Stimulated activated naive CD8-positive, alpha-beta T cell treated with anti-CD3 and anti-CD28 coated beads, Interleukin-15, amount 100 ng/mL, for 72 hours (primary cell): ENCODE measurements at regions not wholly inside any gene's neighbourhood (a gene's known extent, or its start where the extent isn't known, plus 50 kb on each side); places are given as distances from the start of the nearest gene placed in this dataset.
"Not testable (repeated sequence)": the region's sequence is repeated elsewhere in the genome, so short reads cannot be mapped to it uniquely, and the experiment has no call there.

Experiments used
- ATAC-seq: fragments of 150-1000 bp; cut with Tn5 transposase; 2 replicates; pipeline ENCODE4 v1.10.0; 2021; ENCODE audit warnings: mild to moderate bottlenecking, moderate library complexity
- DNase-seq, 2 donors: peaks; one replicate each; pipeline ENCODE4 v3.0.0; 2021 to 2022
- H3K27ac Mint-ChIP-seq, 2 donors: one replicate each; pipeline ENCODE4 v1.8.0; 2022; ENCODE audit warnings: mild to moderate bottlenecking in 2 of 2, mixed read lengths in 2 of 2, moderate library complexity in 2 of 2
- H3K27me3 Mint-ChIP-seq: one replicate; pipeline ENCODE4 v1.8.0; 2022; ENCODE audit warnings: mixed read lengths
- H3K4me1 Mint-ChIP-seq: one replicate; pipeline ENCODE4 v1.8.0; 2022; ENCODE audit warnings: mild to moderate bottlenecking, mixed read lengths
- H3K4me3 Mint-ChIP-seq, 2 donors: one replicate each; pipeline ENCODE4 v1.8.0; 2022; ENCODE audit warnings: mild to moderate bottlenecking in 2 of 2, mixed read lengths in 2 of 2, moderate library complexity in 1 of 2
- H3K9me3 Mint-ChIP-seq, 2 donors: one replicate each; pipeline ENCODE4 v1.8.0; 2022; ENCODE audit warnings: mixed read lengths in 2 of 2

- H3K4me1 Mint-ChIP-seq: no peaks in the 10 kb centered on the region
- ATAC-seq (no peak), DNase-seq (no peak)
- no peaks in the 10 kb centered on the region for H3K27me3 Mint-ChIP-seq
- H3K9me3 Mint-ChIP-seq: no peaks in the 10 kb centered on the region
- no peak overlapping the region for H3K4me3 Mint-ChIP-seq
- no peak overlapping the region for H3K27ac Mint-ChIP-seq
These were observed 170.0 kb upstream of the NPY2R start for GRCh38 chr4:155038459-155038858.

- Mint-ChIP-seq H3K27ac (no peak overlapping the region), H3K27me3 (no peaks in the 10 kb centered on the region), H3K9me3 (no peaks in the 10 kb centered on the region), H3K4me3 (no peak overlapping the region), H3K4me1 (no peaks in the 10 kb centered on the region)
- DNase-seq (no peak), ATAC-seq (no peak)
These were observed 169.3 kb upstream of the NPY2R start for GRCh38 chr4:155039162-155039561.

- no peaks in the 10 kb centered on the region for H3K9me3 Mint-ChIP-seq
- ATAC-seq: no peak
- DNase-seq: no peak
- H3K27me3 Mint-ChIP-seq: no peaks in the 10 kb centered on the region
- no peak overlapping the region for H3K4me3 Mint-ChIP-seq
- no peaks in the 10 kb centered on the region for H3K4me1 Mint-ChIP-seq
- no peak overlapping the region for H3K27ac Mint-ChIP-seq
These were observed 168.4 kb upstream of the NPY2R start for GRCh38 chr4:155040031-155040430.

GRCh38 chr4:155042014-155042413, 166.4 kb upstream of the NPY2R start:
- Mint-ChIP-seq H3K4me3 (no peak overlapping the region), H3K4me1 (no peaks in the 10 kb centered on the region), H3K27me3 (no peaks in the 10 kb centered on the region), H3K9me3 (no peaks in the 10 kb centered on the region), H3K27ac (no peak overlapping the region)
- ATAC-seq: no peak
- no peak for DNase-seq

- peaks cover 0 to 11% of the 10 kb centered on the region in 2 donors for H3K9me3 Mint-ChIP-seq
- H3K4me3 Mint-ChIP-seq, DNase-seq, H3K27me3 Mint-ChIP-seq, H3K27ac Mint-ChIP-seq, H3K4me1 Mint-ChIP-seq, ATAC-seq: not testable (repeated sequence)
These were observed 164.2 kb upstream of the NPY2R start for GRCh38 chr4:155044251-155044650.

GRCh38 chr4:155047755-155048154, 160.7 kb upstream of the NPY2R start:
- Mint-ChIP-seq H3K4me1 (no peaks in the 10 kb centered on the region), H3K9me3 (peaks cover 0 to 11% of the 10 kb centered on the region in 2 donors), H3K4me3 (no peak overlapping the region), H3K27ac (no peak overlapping the region), H3K27me3 (no peaks in the 10 kb centered on the region)
- no peak for DNase-seq
- ATAC-seq: no peak

GRCh38 chr4:155054042-155054441, 154.4 kb upstream of the NPY2R start:
- not testable (repeated sequence) for H3K9me3 Mint-ChIP-seq, H3K4me1 Mint-ChIP-seq, H3K27me3 Mint-ChIP-seq, ATAC-seq, H3K27ac Mint-ChIP-seq, DNase-seq, H3K4me3 Mint-ChIP-seq

- Mint-ChIP-seq H3K9me3 (no peaks in the 10 kb centered on the region), H3K4me1 (no peaks in the 10 kb centered on the region), H3K27ac (no peak overlapping the region), H3K27me3 (no peaks in the 10 kb centered on the region), H3K4me3 (no peak overlapping the region)
- ATAC-seq: no peak
- DNase-seq: no peak
These were observed 148.0 kb upstream of the NPY2R start for GRCh38 chr4:155060419-155060818.

- no peaks in the 10 kb centered on the region for H3K27me3 Mint-ChIP-seq
- no peak for ATAC-seq
These were observed 147.6 kb upstream of the NPY2R start for GRCh38 chr4:155060873-155061272.

GRCh38 chr4:155062948-155063347, 145.5 kb upstream of the NPY2R start:
- Mint-ChIP-seq H3K4me3 (no peak overlapping the region), H3K9me3 (no peaks in the 10 kb centered on the region), H3K27ac (no peak overlapping the region), H3K27me3 (no peaks in the 10 kb centered on the region), H3K4me1 (no peaks in the 10 kb centered on the region)
- DNase-seq (no peak), ATAC-seq (no peak)

More at GRCh38 chr4:155060873-155061272, 147.6 kb upstream of the NPY2R start:
- Mint-ChIP-seq H3K4me3 (no peak overlapping the region), H3K4me1 (no peaks in the 10 kb centered on the region), H3K9me3 (no peaks in the 10 kb centered on the region), H3K27ac (no peak overlapping the region)
- DNase-seq: no peak

- not testable (repeated sequence) for H3K4me3 Mint-ChIP-seq, H3K4me1 Mint-ChIP-seq, H3K27me3 Mint-ChIP-seq, H3K27ac Mint-ChIP-seq, ATAC-seq, H3K9me3 Mint-ChIP-seq, DNase-seq
These were observed 143.5 kb upstream of the NPY2R start for GRCh38 chr4:155064934-155065333.

GRCh38 chr4:155066871-155067270, 141.6 kb upstream of the NPY2R start:
- Mint-ChIP-seq H3K4me1 (no peaks in the 10 kb centered on the region), H3K4me3 (no peak overlapping the region), H3K27ac (no peak overlapping the region), H3K27me3 (no peaks in the 10 kb centered on the region), H3K9me3 (no peaks in the 10 kb centered on the region)
- DNase-seq (no peak), ATAC-seq (no peak)

GRCh38 chr4:155071962-155072361, 136.5 kb upstream of the NPY2R start:
- Mint-ChIP-seq H3K27ac (no peak overlapping the region), H3K27me3 (no peaks in the 10 kb centered on the region), H3K4me3 (no peak overlapping the region), H3K9me3 (no peaks in the 10 kb centered on the region), H3K4me1 (no peaks in the 10 kb centered on the region)
- DNase-seq (no peak), ATAC-seq (no peak)

GRCh38 chr4:155072417-155072816, 136.0 kb upstream of the NPY2R start:
- DNase-seq (no peak), ATAC-seq (no peak)
- Mint-ChIP-seq H3K4me3 (no peak overlapping the region), H3K9me3 (no peaks in the 10 kb centered on the region), H3K4me1 (no peaks in the 10 kb centered on the region), H3K27me3 (no peaks in the 10 kb centered on the region), H3K27ac (no peak overlapping the region)

- Mint-ChIP-seq H3K4me3 (no peak overlapping the region), H3K9me3 (no peaks in the 10 kb centered on the region), H3K27ac (no peak overlapping the region), H3K4me1 (no peaks in the 10 kb centered on the region), H3K27me3 (no peaks in the 10 kb centered on the region)
- DNase-seq: no peak
- ATAC-seq: no peak
These were observed 134.6 kb upstream of the NPY2R start for GRCh38 chr4:155073852-155074251.

GRCh38 chr4:155076256-155076785, 132.1 kb upstream of the NPY2R start:
- Mint-ChIP-seq H3K9me3 (no peaks in the 10 kb centered on the region), H3K4me3 (no peak overlapping the region), H3K4me1 (no peaks in the 10 kb centered on the region), H3K27ac (no peak overlapping the region), H3K27me3 (no peaks in the 10 kb centered on the region)
- DNase-seq (no peak), ATAC-seq (no peak)

- Mint-ChIP-seq H3K9me3 (no peaks in the 10 kb centered on the region), H3K27ac (no peak overlapping the region), H3K27me3 (no peaks in the 10 kb centered on the region), H3K4me1 (no peaks in the 10 kb centered on the region), H3K4me3 (no peak overlapping the region)
- no peak for ATAC-seq
- DNase-seq: no peak
These were observed 130.8 kb upstream of the NPY2R start for GRCh38 chr4:155077452-155078229.
